HL-60 (cell line): ENCODE measurements at regions not wholly inside any gene's neighbourhood (a gene's known extent, or its start where the extent isn't known, plus 50 kb on each side); places are given as distances from the start of the nearest gene placed in this dataset.
"Not testable (repeated sequence)": the region's sequence is repeated elsewhere in the genome, so short reads cannot be mapped to it uniquely, and the experiment has no call there.

ENCODE experiments used
- DNase-seq, 2 experiments: peaks; one replicate each; pipeline ENCODE4 v3.0.0-alpha.2; 2010 to 2020; ENCODE audit warnings: low read depth in 1 of 2, low spot score in 1 of 2
- H3K27ac ChIP-seq: fragments of 250-450 bp; sonication (Bioruptor Pico); replicated peaks from 2 replicates; pipeline ENCODE4 v1.5.1; 2020; ENCODE audit warnings: mild to moderate bottlenecking, moderate library complexity
- H3K27me3 ChIP-seq: fragments of 250-450 bp; sonication (Bioruptor Pico); 2 replicates; pipeline ENCODE4 v1.5.1; 2021; ENCODE audit warnings: mild to moderate bottlenecking, moderate library complexity; ENCODE audit not compliant: insufficient read depth, poor library complexity, severe bottlenecking
- H3K4me3 ChIP-seq: replicated peaks from 2 replicates; pipeline ENCODE4 v1.5.1; 2011; ENCODE audit warnings: mild to moderate bottlenecking, control low read depth, low read length; ENCODE audit not compliant: insufficient read depth
- CTCF ChIP-seq: IDR thresholded peaks from one replicate; pipeline ENCODE4 v1.5.1; 2011; ENCODE audit warnings: low read length, control low read depth, inconsistent platforms; ENCODE audit not compliant: insufficient read depth
- GABPA ChIP-seq: IDR thresholded peaks from 2 replicates; pipeline ENCODE4 v1.6.1; 2012; ENCODE audit warnings: low read depth
- POLR2AphosphoS5 ChIP-seq: IDR thresholded peaks from 2 replicates; pipeline ENCODE4 v1.6.1; 2012; ENCODE audit warnings: low read depth
- REST ChIP-seq: IDR thresholded peaks from 2 replicates; pipeline ENCODE4 v1.6.1; 2012; ENCODE audit warnings: low read depth; ENCODE audit not compliant: insufficient replicate concordance
- SPI1 ChIP-seq: IDR thresholded peaks from 2 replicates; pipeline ENCODE4 v1.6.1; 2012; ENCODE audit warnings: low read depth, mild to moderate bottlenecking, borderline replicate concordance

- H3K4me3 ChIP-seq = no peak overlapping the region
- H3K27ac ChIP-seq = no peak overlapping the region
- no peak for DNase-seq
- no peaks in the 10 kb centered on the region for H3K27me3 ChIP-seq
- TF ChIP-seq REST (no peak), CTCF (no peak), GABPA (no peak), SPI1 (no peak), POLR2AphosphoS5 (no peak)
Observed at GRCh38 chr15:39417366-39418134, 163.3 kb upstream of the THBS1 start.

GRCh38 chr15:39419651-39420050, 161.2 kb upstream of the THBS1 start:
- no peaks in the 10 kb centered on the region for H3K27me3 ChIP-seq
- H3K4me3 ChIP-seq = no peak overlapping the region
- TF ChIP-seq SPI1 = no peak
- no peak for TF ChIP-seq POLR2AphosphoS5
- TF ChIP-seq GABPA = no peak
- TF ChIP-seq CTCF = no peak
- no peak overlapping the region for H3K27ac ChIP-seq
- no peak for DNase-seq

GRCh38 chr15:39420123-39420852, 160.6 kb upstream of the THBS1 start:
- not testable (repeated sequence) for H3K4me3 ChIP-seq, H3K27me3 ChIP-seq, H3K27ac ChIP-seq, DNase-seq

GRCh38 chr15:39420853-39421192, 160.1 kb upstream of the THBS1 start:
- not testable (repeated sequence) for H3K27me3 ChIP-seq, DNase-seq, H3K4me3 ChIP-seq, H3K27ac ChIP-seq

GRCh38 chr15:39426552-39427532, 154.0 kb upstream of the THBS1 start:
- TF ChIP-seq POLR2AphosphoS5 (peak; percentile 88), GABPA (no peak), REST (no peak), SPI1 (peak; percentile 91)
- peak; percentile 81 to 91 for DNase-seq
- H3K27ac ChIP-seq = peak overlapping the region; percentile 75
- peak overlapping the region; percentile 18 for H3K4me3 ChIP-seq
- H3K27me3 ChIP-seq = no peaks in the 10 kb centered on the region
